HG02642 (cell line): ENCODE measurements at regions not wholly inside any gene's neighbourhood (a gene's known extent, or its start where the extent isn't known, plus 50 kb on each side); places are given as distances from the start of the nearest gene placed in this dataset.
"Not testable (repeated sequence)": the region's sequence is repeated elsewhere in the genome, so short reads cannot be mapped to it uniquely, and the experiment has no call there.

Experiments
- ATAC-seq: cut with Tn5 transposase; IDR thresholded peaks from one replicate; pipeline ENCODE4 v1.9.1; 2021; ENCODE audit warnings: mild to moderate bottlenecking; ENCODE audit not compliant: unreplicated experiment, poor library complexity

DNA sequence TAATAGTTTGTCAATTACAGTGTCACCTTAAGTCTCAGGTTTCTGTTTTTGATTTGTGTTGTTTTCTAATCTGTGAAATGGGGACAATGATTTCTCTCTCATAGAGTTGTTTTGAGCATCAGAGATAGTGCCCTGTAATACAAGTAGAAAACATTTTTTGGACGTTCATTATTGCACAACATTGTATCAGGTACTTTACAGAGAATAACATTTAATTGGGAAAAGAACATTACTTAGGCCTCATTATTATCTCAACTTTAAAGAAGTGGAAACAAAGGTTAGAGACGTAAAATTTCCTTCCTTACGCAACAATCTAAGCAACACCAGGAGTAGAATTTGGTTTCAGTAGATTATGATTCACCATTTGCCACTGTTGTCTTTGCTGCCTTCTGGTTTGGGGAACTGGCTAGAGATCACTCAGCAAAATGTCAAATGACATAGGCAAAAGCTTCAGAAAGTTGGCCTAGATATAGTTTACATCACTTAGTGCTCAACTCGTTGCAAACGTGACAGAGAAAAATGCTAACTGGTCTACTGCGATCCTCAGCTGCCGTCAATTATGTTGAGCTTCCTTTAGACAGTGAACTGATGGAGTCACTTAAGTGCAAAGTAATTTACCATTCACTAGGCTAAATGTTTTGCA, 1026.8 kb downstream of the CDH11 start:
- no peak for ATAC-seq

DNA sequence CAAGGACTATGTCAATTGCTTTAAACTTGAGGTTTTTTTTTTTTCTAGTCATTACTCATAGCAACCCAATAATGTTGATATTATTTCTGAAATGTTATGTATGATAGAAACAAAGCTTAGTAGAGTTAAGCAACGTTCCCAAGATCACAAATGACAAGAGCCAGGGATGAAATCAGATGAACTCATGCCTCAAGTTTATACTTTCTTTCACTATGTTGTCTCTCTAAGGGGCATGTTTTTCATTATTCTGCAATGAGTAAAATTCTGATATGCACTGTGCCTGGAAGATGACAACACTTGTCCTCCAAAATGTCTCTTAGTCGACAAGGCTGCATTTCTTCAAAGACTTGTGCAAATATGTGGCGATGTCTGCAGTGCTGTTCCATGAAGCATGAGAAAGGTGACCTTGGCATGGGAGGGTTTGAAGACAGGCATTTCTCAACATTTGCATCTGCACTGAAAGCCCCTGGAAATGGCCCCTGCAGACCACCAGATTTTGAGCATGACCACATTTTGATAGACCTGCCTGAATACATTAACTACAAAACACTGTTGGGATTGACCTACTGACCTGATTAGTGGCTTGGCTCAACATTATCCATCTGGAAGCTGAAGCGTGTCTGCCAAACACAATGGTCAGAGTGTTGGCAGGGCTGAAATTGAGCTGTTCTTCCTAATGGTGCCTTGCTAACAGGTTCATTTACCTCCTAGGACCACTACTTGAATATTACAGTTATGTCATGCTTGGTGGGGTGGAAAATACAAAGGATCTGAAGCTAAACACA, 1027.5 kb downstream of the CDH11 start:
- ATAC-seq: no peak

DNA sequence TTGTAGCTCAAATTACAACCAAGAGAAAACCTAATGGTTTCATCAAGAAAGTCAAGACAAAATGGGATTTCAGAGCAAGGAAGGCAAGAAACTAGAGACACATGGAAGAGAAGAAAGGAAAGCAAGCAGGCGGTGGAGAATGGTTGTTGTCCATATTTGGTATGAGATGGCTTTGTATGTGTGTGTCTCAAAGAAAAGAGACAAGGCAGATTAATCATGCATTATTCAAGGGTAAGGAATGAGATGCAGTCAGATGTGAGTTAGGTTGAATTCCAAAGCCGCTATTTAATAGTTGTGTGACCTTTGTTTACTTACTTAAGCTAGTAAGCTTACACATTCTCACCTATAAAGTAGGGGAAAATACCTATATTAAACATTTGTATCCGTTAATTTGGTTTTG, 1029.6 kb downstream of the CDH11 start:
- no peak for ATAC-seq

DNA sequence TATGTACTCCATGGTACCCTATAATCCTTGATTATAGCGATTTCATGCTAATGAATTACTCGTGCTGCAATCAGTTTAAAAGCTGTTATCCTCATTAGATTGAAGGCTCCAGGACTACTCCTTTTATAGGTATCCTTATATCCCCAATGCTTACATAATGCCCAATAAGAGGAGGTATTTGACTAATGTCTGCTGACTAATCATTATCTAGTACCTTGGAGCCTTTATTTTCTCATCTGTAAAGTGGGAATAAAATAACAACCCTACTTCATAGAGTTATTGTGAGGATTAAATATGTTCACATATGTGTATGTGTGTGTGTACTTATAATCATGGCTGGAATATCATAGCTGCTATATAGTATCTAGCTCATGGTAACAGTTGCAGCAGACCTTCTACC, 1031.5 kb downstream of the CDH11 start:
- ATAC-seq: no peak

- ATAC-seq: no peak
Observed at GRCh38 chr16:64089697-64090096, 1032.2 kb downstream of the CDH11 start.

DNA sequence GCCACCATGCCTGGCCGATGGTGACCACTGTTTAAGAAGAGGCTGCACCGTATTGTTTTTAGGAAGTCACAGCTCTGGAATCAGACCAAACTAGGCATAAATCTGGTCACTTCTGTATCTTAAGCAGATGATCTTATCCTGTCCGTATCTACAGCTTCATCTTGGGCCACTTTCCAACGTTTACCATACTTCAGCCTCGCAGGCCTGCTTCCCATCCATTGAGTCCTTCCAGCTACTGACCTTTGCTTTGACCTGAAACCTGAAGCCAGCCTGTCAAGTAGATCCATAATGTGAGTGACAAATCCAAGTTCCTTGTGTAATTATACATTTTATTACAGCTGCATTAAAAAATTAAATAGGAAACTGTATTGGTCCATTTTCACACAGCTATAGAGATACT, 1033.0 kb downstream of the CDH11 start:
- no peak for ATAC-seq

DNA sequence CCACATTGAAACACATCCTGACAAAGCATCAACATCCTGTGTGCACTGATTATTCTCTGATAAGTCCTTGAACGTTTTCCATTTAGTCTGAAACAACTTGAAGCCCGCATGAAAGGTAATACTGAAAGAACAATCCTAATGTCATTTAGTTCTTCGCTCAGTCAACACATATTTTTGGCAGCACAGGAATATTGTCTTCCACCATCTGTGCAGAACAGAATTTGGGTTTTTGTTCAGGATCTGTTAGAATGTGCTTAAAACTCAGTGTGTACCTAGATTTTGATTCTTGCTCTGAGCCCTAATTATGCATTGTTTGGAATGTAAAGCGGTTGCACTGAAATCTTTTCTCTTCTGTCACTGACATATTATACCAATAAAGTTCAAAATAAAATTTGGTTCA, 1036.6 kb downstream of the CDH11 start:
- ATAC-seq: no peak

DNA sequence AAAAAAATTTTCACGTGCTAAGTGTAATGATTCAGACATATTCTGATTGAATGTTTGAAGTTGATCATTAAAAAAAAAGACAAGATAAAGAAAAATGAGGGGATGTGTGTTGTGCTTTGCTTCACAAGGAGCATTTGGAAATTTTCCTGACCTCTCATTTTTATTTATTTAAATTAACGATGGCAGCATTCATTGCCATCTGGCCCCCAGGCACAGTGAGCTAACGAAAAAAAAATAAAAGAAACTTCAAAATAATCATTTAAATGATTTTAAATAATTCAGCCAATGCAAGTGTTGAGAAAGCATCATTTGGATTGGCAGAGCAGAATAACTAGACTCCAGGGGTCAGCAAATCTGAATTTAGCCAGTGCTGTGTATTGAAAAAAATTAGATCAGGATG, 1037.2 kb downstream of the CDH11 start:
- ATAC-seq: no peak

DNA sequence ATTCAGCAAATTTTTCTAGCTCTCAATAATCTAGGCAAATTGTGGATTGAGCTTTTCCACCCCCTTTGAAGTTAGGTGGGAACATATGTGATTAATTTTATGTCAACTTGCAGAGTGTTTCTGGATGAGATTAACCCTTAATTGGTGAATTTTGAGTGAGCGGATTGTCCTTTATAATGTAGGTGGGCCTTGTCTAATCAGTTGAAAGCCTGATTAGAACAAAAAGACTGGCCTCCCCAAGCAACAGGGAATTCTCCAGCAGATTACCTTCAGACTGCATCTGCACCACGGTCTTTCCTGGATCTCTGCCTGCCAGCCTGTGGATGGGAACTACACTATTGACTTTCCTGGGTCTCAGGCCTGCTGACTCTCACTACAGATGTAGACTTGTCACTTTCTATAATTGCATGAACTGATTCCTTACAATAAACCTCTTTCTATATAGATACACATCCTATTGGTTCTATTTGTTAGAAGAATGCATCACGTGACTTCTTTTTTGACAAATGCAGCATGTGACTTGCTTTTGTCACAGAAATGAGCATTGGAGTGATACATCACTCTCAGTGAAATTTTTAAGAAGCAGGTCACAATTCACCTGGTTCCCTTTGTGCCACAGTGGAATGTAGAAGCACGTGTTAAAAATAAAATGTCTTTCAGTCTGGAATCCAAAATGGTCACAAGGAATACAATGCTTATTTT, 1038.3 kb downstream of the CDH11 start:
- no peak for ATAC-seq

- no peak for ATAC-seq
Observed at GRCh38 chr16:64077242-64077641, 1044.6 kb downstream of the CDH11 start.

- ATAC-seq: no peak
Observed at GRCh38 chr16:64074706-64075105, 1047.2 kb downstream of the CDH11 start.

DNA sequence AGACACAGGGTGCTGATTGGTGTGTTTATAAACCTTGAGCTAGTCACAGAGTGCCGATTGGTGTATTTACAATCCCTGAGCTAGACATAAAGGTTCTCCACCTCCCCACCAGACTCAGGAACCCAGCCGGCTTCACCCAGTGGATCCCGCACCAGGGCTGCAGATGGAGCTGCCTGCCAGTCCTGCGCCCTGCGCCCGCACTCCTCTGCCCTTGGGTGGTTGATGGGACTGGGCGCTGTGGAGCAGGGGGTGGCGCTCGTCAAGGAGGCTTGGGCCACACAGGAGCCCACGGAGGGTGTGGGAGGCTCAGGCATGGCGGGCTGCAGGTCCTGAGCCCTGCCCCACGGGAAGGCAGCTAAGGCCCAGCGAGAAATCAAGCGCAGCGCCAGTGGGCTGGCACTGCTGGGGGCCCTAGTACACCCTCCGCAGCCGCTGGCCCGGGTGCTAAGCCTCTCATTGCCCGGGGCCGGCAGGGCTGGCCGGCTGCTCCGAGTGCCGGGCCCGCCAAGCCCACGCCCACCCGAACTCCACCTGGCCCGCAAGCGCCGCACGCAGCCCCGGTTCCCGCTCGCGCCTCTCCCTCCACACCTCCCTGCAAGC, 1049.6 kb downstream of the CDH11 start:
- not testable (repeated sequence) for ATAC-seq

DNA sequence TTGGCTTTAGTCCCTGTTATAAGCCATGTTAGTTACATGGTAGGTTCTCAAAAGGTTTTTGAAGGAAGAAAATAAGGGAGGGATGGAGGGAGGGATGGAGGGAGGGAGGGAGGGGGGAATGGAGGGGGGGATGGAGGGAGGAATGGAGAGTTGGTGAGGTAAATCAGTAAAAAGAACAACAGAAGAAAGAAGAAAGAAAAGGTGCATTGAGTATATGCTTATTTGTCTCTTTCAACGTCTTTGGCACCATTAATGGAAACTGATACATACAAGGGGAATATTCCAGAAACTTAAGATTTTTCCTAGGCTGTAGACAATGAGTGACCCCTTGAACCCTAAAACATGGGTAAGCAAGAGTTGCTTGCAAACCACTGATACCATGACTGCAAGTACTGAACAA, 1056.3 kb downstream of the CDH11 start:
- no peak for ATAC-seq

DNA sequence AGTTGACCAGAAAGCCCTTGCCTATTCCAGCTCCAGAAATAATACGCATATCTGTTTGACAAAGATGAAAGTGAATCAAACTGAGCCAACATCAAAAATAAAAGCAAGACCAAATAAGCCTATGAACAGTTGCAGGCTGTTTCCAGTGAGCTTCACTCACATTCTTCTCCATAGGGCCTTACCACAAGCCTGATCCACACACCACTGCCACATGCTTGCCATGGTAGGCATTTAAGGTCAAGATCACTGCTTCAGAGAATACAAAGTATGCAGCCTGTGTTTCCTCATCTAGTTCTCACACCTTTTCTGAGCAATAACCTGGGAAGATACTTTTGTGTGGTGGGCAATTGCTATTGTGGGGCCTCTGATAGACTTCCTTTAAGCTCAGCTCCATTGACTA, 1060.2 kb downstream of the CDH11 start:
- no peak for ATAC-seq

DNA sequence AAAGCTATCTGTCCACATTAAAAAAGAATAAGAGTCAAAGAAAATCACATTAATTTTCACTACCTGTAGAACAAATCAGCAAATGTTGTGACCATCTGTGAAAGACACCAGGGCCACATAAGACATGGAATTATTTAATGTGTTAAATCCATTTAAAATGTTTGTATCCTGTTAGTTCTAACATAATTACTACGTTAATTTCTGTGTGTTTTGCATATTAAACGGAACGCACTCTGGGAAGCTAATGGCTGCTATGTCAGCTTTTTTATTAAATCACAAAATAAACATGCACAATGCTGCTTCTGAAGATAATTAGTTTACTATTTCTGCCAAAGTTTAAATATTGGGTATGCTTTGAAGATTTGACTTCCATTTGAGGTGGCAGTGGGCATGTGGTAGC, 1061.2 kb downstream of the CDH11 start:
- no peak for ATAC-seq

GRCh38 chr16:64058685-64059084, 1063.2 kb downstream of the CDH11 start:
- no peak for ATAC-seq

GRCh38 chr16:64051824-64052223, 1070.0 kb downstream of the CDH11 start:
- no peak for ATAC-seq

- no peak for ATAC-seq
Observed at GRCh38 chr16:64047878-64048277, 1074.0 kb downstream of the CDH11 start.

DNA sequence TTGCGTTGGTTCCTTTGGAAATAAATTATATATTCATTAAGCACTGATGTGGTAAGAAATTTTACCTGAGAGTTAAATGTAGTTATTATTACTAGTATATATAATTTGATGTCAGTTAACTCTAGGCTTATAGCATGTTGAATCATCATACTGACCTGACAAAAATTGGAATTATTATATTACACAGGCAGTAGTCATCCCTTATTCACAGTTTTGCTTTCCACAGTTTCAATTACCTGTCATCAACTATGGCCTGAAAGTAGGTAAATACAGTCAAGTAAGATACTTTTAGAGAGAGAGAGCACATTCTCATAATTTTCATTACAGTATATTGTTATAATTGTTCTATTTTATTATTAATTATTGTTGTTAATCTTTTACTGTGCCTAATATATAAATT, 1074.7 kb downstream of the CDH11 start:
- ATAC-seq: no peak

DNA sequence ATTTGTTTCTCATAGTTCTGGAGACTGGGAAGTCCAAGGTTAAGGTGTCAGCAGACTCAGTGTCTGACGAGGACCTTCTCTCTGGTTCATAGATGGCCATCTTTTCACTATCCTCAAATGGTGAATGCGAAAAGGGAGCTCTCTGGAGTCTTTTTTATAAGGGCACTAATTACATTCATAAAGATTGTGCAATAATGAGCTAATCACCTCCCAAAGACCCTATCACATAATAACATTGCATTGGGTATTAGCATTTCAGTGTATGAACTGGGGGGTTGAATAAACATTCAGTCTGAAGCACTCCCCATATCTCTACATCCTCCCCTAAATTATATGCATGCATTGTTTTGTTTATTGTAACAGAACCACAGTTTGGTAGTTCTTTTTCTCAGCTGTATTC, 1086.5 kb downstream of the CDH11 start:
- ATAC-seq: no peak

DNA sequence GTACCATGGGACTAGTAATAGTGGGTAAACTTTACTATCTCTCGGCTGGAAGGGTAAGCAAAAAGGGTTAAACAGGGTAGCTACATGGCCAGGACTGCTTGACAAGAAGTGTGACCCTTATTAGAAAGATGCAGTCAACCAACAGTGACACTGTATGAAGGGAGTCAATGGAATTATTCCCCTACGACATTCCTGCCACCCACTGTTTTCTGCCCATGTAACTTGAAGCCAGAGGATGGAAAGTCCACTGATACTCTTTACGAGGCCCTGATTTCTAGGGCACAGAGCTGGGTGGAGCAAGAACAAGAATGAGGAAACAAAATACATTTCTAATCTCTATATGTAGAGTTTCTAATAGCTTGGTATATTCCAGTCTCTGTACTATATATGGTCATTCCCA, 1102.5 kb downstream of the CDH11 start:
- no peak for ATAC-seq
